ENCODE measurements at regions not wholly inside any gene's neighbourhood (a gene's known extent, or its start where the extent isn't known, plus 50 kb on each side); places are given as distances from the start of the nearest gene placed in this dataset.

- Histone ChIP-seq H3K4me3 (ENCODE audit: low read length in 3 of 3) (no peak overlapping the region), H3K36me3 (ENCODE audit: control insufficient read depth in 3 of 3, insufficient read depth in 3 of 3, low read length in 3 of 3) (no peaks in the 10 kb centered on the region), H3K4me1 (ENCODE audit: control insufficient read depth in 3 of 3, insufficient read depth in 3 of 3, low read length in 3 of 3) (peaks cover 2 to 9% (median 8%) of the 10 kb centered on the region in 3 donors), H3K27me3 (ENCODE audit: control insufficient read depth in 3 of 3, insufficient read depth in 3 of 3, low read length in 3 of 3) (peaks cover 32 to 55% (median 46%) of the 10 kb centered on the region in 3 donors), H3K27ac (ENCODE audit: low read depth, low read length) (no peak overlapping the region), H3K9me3 (ENCODE audit: control insufficient read depth in 3 of 3, low read length in 3 of 3) (no peaks in the 10 kb centered on the region), H3K9ac (ENCODE audit: low read depth in 1 of 3, low read length in 3 of 3) (no peak overlapping the region)
These were observed 128.8 kb downstream of the NDUFA12 start for GRCh38 chr12:94874518-94875302.

GRCh38 chr12:94873734-94874517 lies 129.6 kb downstream of the NDUFA12 start:
- H3K9ac ChIP-seq (ENCODE audit: low read depth in 1 of 3, low read length in 3 of 3), result peak overlapping the region in 1 of 3 donors; percentile 50
- H3K27me3 ChIP-seq (ENCODE audit: control insufficient read depth in 3 of 3, insufficient read depth in 3 of 3, low read length in 3 of 3), result peaks cover 30 to 55% (median 46%) of the 10 kb centered on the region in 3 donors

GRCh38 chr12:94872971-94873733 lies 130.3 kb downstream of the NDUFA12 start:
- H3K36me3 ChIP-seq (ENCODE audit: control insufficient read depth in 3 of 3, insufficient read depth in 3 of 3, low read length in 3 of 3), result no peaks in the 10 kb centered on the region
- no peak overlapping the region for H3K27ac ChIP-seq (ENCODE audit: low read depth, low read length)
- no peaks in the 10 kb centered on the region for H3K9me3 ChIP-seq (ENCODE audit: control insufficient read depth in 3 of 3, low read length in 3 of 3)
- H3K4me3 ChIP-seq (ENCODE audit: low read length in 3 of 3), result peak overlapping the region in 1 of 3 donors; percentile 38
- peaks cover 30 to 50% (median 46%) of the 10 kb centered on the region in 3 donors for H3K27me3 ChIP-seq (ENCODE audit: control insufficient read depth in 3 of 3, insufficient read depth in 3 of 3, low read length in 3 of 3)
- H3K9ac ChIP-seq (ENCODE audit: low read depth in 1 of 3, low read length in 3 of 3), result no peak overlapping the region
- H3K4me1 ChIP-seq (ENCODE audit: control insufficient read depth in 3 of 3, insufficient read depth in 3 of 3, low read length in 3 of 3), result peaks cover 2 to 9% (median 8%) of the 10 kb centered on the region in 3 donors

More at GRCh38 chr12:94873734-94874517, 129.6 kb downstream of the NDUFA12 start:
- peaks cover 2 to 9% (median 8%) of the 10 kb centered on the region in 3 donors for H3K4me1 ChIP-seq (ENCODE audit: control insufficient read depth in 3 of 3, insufficient read depth in 3 of 3, low read length in 3 of 3)
- H3K4me3 ChIP-seq (ENCODE audit: low read length in 3 of 3), result peak overlapping the region; percentile 49 to 64 (median 60)
- H3K36me3 ChIP-seq (ENCODE audit: control insufficient read depth in 3 of 3, insufficient read depth in 3 of 3, low read length in 3 of 3), result no peaks in the 10 kb centered on the region
- H3K9me3 ChIP-seq (ENCODE audit: control insufficient read depth in 3 of 3, low read length in 3 of 3), result no peaks in the 10 kb centered on the region
- H3K27ac ChIP-seq (ENCODE audit: low read depth, low read length), result no peak overlapping the region

GRCh38 chr12:94872671-94872970 lies 130.9 kb downstream of the NDUFA12 start:
- Histone ChIP-seq H3K4me3 (ENCODE audit: low read length in 3 of 3) (peak overlapping the region in 1 of 3 donors; percentile 38), H3K27ac (ENCODE audit: low read depth, low read length) (no peak overlapping the region), H3K36me3 (ENCODE audit: control insufficient read depth in 3 of 3, insufficient read depth in 3 of 3, low read length in 3 of 3) (no peaks in the 10 kb centered on the region), H3K9me3 (ENCODE audit: control insufficient read depth in 3 of 3, low read length in 3 of 3) (no peaks in the 10 kb centered on the region), H3K9ac (ENCODE audit: low read depth in 1 of 3, low read length in 3 of 3) (no peak overlapping the region), H3K27me3 (ENCODE audit: control insufficient read depth in 3 of 3, insufficient read depth in 3 of 3, low read length in 3 of 3) (peaks cover 28 to 47% (median 46%) of the 10 kb centered on the region in 3 donors), H3K4me1 (ENCODE audit: control insufficient read depth in 3 of 3, insufficient read depth in 3 of 3, low read length in 3 of 3) (peaks cover 2 to 9% (median 8%) of the 10 kb centered on the region in 3 donors)

GRCh38 chr12:94872007-94872653 lies 131.4 kb downstream of the NDUFA12 start:
- no peak overlapping the region for H3K9ac ChIP-seq (ENCODE audit: low read depth in 1 of 3, low read length in 3 of 3)
- H3K9me3 ChIP-seq (ENCODE audit: control insufficient read depth in 3 of 3, low read length in 3 of 3), result no peaks in the 10 kb centered on the region
- H3K27me3 ChIP-seq (ENCODE audit: control insufficient read depth in 3 of 3, insufficient read depth in 3 of 3, low read length in 3 of 3), result peaks cover 28 to 45% (median 44%) of the 10 kb centered on the region in 3 donors
- peaks cover 2 to 9% (median 8%) of the 10 kb centered on the region in 3 donors for H3K4me1 ChIP-seq (ENCODE audit: control insufficient read depth in 3 of 3, insufficient read depth in 3 of 3, low read length in 3 of 3)
- H3K27ac ChIP-seq (ENCODE audit: low read depth, low read length), result no peak overlapping the region
- H3K4me3 ChIP-seq (ENCODE audit: low read length in 3 of 3), result no peak overlapping the region
- no peaks in the 10 kb centered on the region for H3K36me3 ChIP-seq (ENCODE audit: control insufficient read depth in 3 of 3, insufficient read depth in 3 of 3, low read length in 3 of 3)

GRCh38 chr12:94870511-94870910 lies 133.0 kb downstream of the NDUFA12 start:
- H3K36me3 ChIP-seq (ENCODE audit: control insufficient read depth in 3 of 3, insufficient read depth in 3 of 3, low read length in 3 of 3), result no peaks in the 10 kb centered on the region
- no peak overlapping the region for H3K9ac ChIP-seq (ENCODE audit: low read depth in 1 of 3, low read length in 3 of 3)
- H3K4me1 ChIP-seq (ENCODE audit: control insufficient read depth in 3 of 3, insufficient read depth in 3 of 3, low read length in 3 of 3), result peaks cover 2 to 9% (median 8%) of the 10 kb centered on the region in 3 donors
- H3K9me3 ChIP-seq (ENCODE audit: control insufficient read depth in 3 of 3, low read length in 3 of 3), result no peaks in the 10 kb centered on the region
- peaks cover 30 to 40% (median 37%) of the 10 kb centered on the region in 3 donors for H3K27me3 ChIP-seq (ENCODE audit: control insufficient read depth in 3 of 3, insufficient read depth in 3 of 3, low read length in 3 of 3)
- no peak overlapping the region for H3K27ac ChIP-seq (ENCODE audit: low read depth, low read length)
- H3K4me3 ChIP-seq (ENCODE audit: low read length in 3 of 3), result no peak overlapping the region

GRCh38 chr12:94868161-94868560 lies 135.3 kb downstream of the NDUFA12 start:
- Histone ChIP-seq H3K9ac (ENCODE audit: low read depth in 1 of 3, low read length in 3 of 3) (no peak overlapping the region), H3K4me1 (ENCODE audit: control insufficient read depth in 3 of 3, insufficient read depth in 3 of 3, low read length in 3 of 3) (peaks cover 0 to 3% (median 0%) of the 10 kb centered on the region in 3 donors), H3K9me3 (ENCODE audit: control insufficient read depth in 3 of 3, low read length in 3 of 3) (no peaks in the 10 kb centered on the region), H3K4me3 (ENCODE audit: low read length in 3 of 3) (no peak overlapping the region), H3K36me3 (ENCODE audit: control insufficient read depth in 3 of 3, insufficient read depth in 3 of 3, low read length in 3 of 3) (no peaks in the 10 kb centered on the region), H3K27me3 (ENCODE audit: control insufficient read depth in 3 of 3, insufficient read depth in 3 of 3, low read length in 3 of 3) (peaks cover 18 to 25% (median 19%) of the 10 kb centered on the region in 3 donors), H3K27ac (ENCODE audit: low read depth, low read length) (no peak overlapping the region)

- no peaks in the 10 kb centered on the region for H3K9me3 ChIP-seq (ENCODE audit: control insufficient read depth in 3 of 3, low read length in 3 of 3)
- no peaks in the 10 kb centered on the region for H3K36me3 ChIP-seq (ENCODE audit: control insufficient read depth in 3 of 3, insufficient read depth in 3 of 3, low read length in 3 of 3)
- H3K4me1 ChIP-seq (ENCODE audit: control insufficient read depth in 3 of 3, insufficient read depth in 3 of 3, low read length in 3 of 3), result no peaks in the 10 kb centered on the region
- H3K9ac ChIP-seq (ENCODE audit: low read depth in 1 of 3, low read length in 3 of 3), result no peak overlapping the region
- no peak overlapping the region for H3K4me3 ChIP-seq (ENCODE audit: low read length in 3 of 3)
- H3K27me3 ChIP-seq (ENCODE audit: control insufficient read depth in 3 of 3, insufficient read depth in 3 of 3, low read length in 3 of 3), result peaks cover 10 to 16% (median 13%) of the 10 kb centered on the region in 3 donors
- no peak overlapping the region for H3K27ac ChIP-seq (ENCODE audit: low read depth, low read length)
These were observed 136.2 kb downstream of the NDUFA12 start for GRCh38 chr12:94867066-94867855.

GRCh38 chr12:94864987-94865386 lies 138.5 kb downstream of the NDUFA12 start:
- Histone ChIP-seq H3K9ac (ENCODE audit: low read depth in 1 of 3, low read length in 3 of 3) (no peak overlapping the region), H3K36me3 (ENCODE audit: control insufficient read depth in 3 of 3, insufficient read depth in 3 of 3, low read length in 3 of 3) (no peaks in the 10 kb centered on the region), H3K4me3 (ENCODE audit: low read length in 3 of 3) (no peak overlapping the region), H3K27ac (ENCODE audit: low read depth, low read length) (no peak overlapping the region), H3K9me3 (ENCODE audit: control insufficient read depth in 3 of 3, low read length in 3 of 3) (no peaks in the 10 kb centered on the region), H3K27me3 (ENCODE audit: control insufficient read depth in 3 of 3, insufficient read depth in 3 of 3, low read length in 3 of 3) (peaks cover 0 to 4% (median 0%) of the 10 kb centered on the region in 3 donors), H3K4me1 (ENCODE audit: control insufficient read depth in 3 of 3, insufficient read depth in 3 of 3, low read length in 3 of 3) (no peaks in the 10 kb centered on the region)

Data from skeletal muscle tissue (tissue), 3 donors.